GM12874 (cell line): ENCODE measurements at regions not wholly inside any gene's neighbourhood (a gene's known extent, or its start where the extent isn't known, plus 50 kb on each side); places are given as distances from the start of the nearest gene placed in this dataset.

Experiments
- CTCF ChIP-seq: IDR thresholded peaks from 2 replicates; pipeline ENCODE4 v1.5.1; 2011; ENCODE audit warnings: low read depth, mild to moderate bottlenecking, control low read depth, low read length, moderate library complexity; ENCODE audit not compliant: insufficient read depth

GRCh38 chr3:178195824-178196223 is 340.4 kb upstream of the KCNMB2 start:
- no peak for TF ChIP-seq CTCF

GRCh38 chr3:178198329-178198728 is 337.9 kb upstream of the KCNMB2 start:
- no peak for TF ChIP-seq CTCF

- TF ChIP-seq CTCF: no peak
Measured at GRCh38 chr3:178200316-178200715, 335.9 kb upstream of the KCNMB2 start.

GRCh38 chr3:178201714-178202113 is 334.5 kb upstream of the KCNMB2 start:
- no peak for TF ChIP-seq CTCF

- TF ChIP-seq CTCF: no peak
Measured at GRCh38 chr3:178202194-178202593, 334.0 kb upstream of the KCNMB2 start.

GRCh38 chr3:178203165-178203564 is 333.1 kb upstream of the KCNMB2 start:
- TF ChIP-seq CTCF: no peak

GRCh38 chr3:178203650-178204049 is 332.6 kb upstream of the KCNMB2 start:
- TF ChIP-seq CTCF: no peak

- no peak for TF ChIP-seq CTCF
Measured at GRCh38 chr3:178205740-178206139, 330.5 kb upstream of the KCNMB2 start.
